ENCODE measurements at regions not wholly inside any gene's neighbourhood (a gene's known extent, or its start where the extent isn't known, plus 50 kb on each side); places are given as distances from the start of the nearest gene placed in this dataset.

- TF ChIP-seq CTCF (IDR thresholded peaks at IDR 0.05) (no peak), POLR2A (IDR thresholded peaks at IDR 0.05) (no peak)
These were observed 94.0 kb downstream of the TMA16 start for GRCh38 chr4:163588532-163588931.

All from body of pancreas (tissue), 4 donors.